ENCODE measurements at regions not wholly inside any gene's neighbourhood (a gene's known extent, or its start where the extent isn't known, plus 50 kb on each side); places are given as distances from the start of the nearest gene placed in this dataset.

- TF ChIP-seq CTCF (IDR thresholded peaks at IDR 0.05; ENCODE audit: low read depth, low read length, missing control alignments), result no peak
- DNase-seq (ENCODE audit: low read depth), result no peak
- H3K4me3 ChIP-seq (ENCODE audit: low read depth, low read length), result no peak overlapping the region
Measured at GRCh38 chr3:105235785-105236184, 130.9 kb upstream of the ALCAM start.

GRCh38 chr3:105238367-105238766, 128.3 kb upstream of the ALCAM start:
- no peak for DNase-seq (ENCODE audit: low read depth)
- TF ChIP-seq CTCF (IDR thresholded peaks at IDR 0.05; ENCODE audit: low read depth, low read length, missing control alignments), result no peak
- no peak overlapping the region for H3K4me3 ChIP-seq (ENCODE audit: low read depth, low read length)

- no peak for DNase-seq (ENCODE audit: low read depth)
- H3K4me3 ChIP-seq (ENCODE audit: low read depth, low read length), result no peak overlapping the region
- TF ChIP-seq CTCF (IDR thresholded peaks at IDR 0.05; ENCODE audit: low read depth, low read length, missing control alignments), result no peak
Measured at GRCh38 chr3:105243076-105243475, 123.6 kb upstream of the ALCAM start.

- TF ChIP-seq CTCF (IDR thresholded peaks at IDR 0.05; ENCODE audit: low read depth, low read length, missing control alignments), result no peak
- H3K4me3 ChIP-seq (ENCODE audit: low read depth, low read length), result no peak overlapping the region
- DNase-seq (ENCODE audit: low read depth), result no peak
Measured at GRCh38 chr3:105246536-105246935, 120.2 kb upstream of the ALCAM start.

GRCh38 chr3:105253225-105253624, 113.5 kb upstream of the ALCAM start:
- no peak for DNase-seq (ENCODE audit: low read depth)
- H3K4me3 ChIP-seq (ENCODE audit: low read depth, low read length), result no peak overlapping the region
- no peak for TF ChIP-seq CTCF (IDR thresholded peaks at IDR 0.05; ENCODE audit: low read depth, low read length, missing control alignments)

- DNase-seq (ENCODE audit: low read depth), result no peak
- no peak for TF ChIP-seq CTCF (IDR thresholded peaks at IDR 0.05; ENCODE audit: low read depth, low read length, missing control alignments)
- no peak overlapping the region for H3K4me3 ChIP-seq (ENCODE audit: low read depth, low read length)
Measured at GRCh38 chr3:105254154-105254553, 112.6 kb upstream of the ALCAM start.

- no peak overlapping the region for H3K4me3 ChIP-seq (ENCODE audit: low read depth, low read length)
- no peak for DNase-seq (ENCODE audit: low read depth)
- no peak for TF ChIP-seq CTCF (IDR thresholded peaks at IDR 0.05; ENCODE audit: low read depth, low read length, missing control alignments)
Measured at GRCh38 chr3:105255350-105255749, 111.4 kb upstream of the ALCAM start.

All from GM12864 (cell line).